ENCODE measurements at regions not wholly inside any gene's neighbourhood (a gene's known extent, or its start where the extent isn't known, plus 50 kb on each side); places are given as distances from the start of the nearest gene placed in this dataset.

GRCh38 chr5:40397976-40398375, 281.7 kb upstream of the PTGER4 start:
- no peak for TF ChIP-seq SUZ12 (IDR thresholded peaks at IDR 0.05)
- no peak for TF ChIP-seq FOXA1 (IDR thresholded peaks at IDR 0.05)
- TF ChIP-seq FOXK2 (IDR thresholded peaks at IDR 0.05): no peak
- no peak for TF ChIP-seq BHLHE40 (IDR thresholded peaks at IDR 0.05; ENCODE audit: borderline replicate concordance)
- TF ChIP-seq SP1 (IDR thresholded peaks at IDR 0.05): no peak
- no peak for TF ChIP-seq FOXM1 (IDR thresholded peaks at IDR 0.05; ENCODE audit: borderline replicate concordance)
- TF ChIP-seq TARDBP (IDR thresholded peaks at IDR 0.05): no peak
- TF ChIP-seq ELF4 (IDR thresholded peaks at IDR 0.05): no peak
- TF ChIP-seq ZNF384 (IDR thresholded peaks at IDR 0.05): no peak
